Adipose tissue (tissue), 3 donors: ENCODE measurements at regions not wholly inside any gene's neighbourhood (a gene's known extent, or its start where the extent isn't known, plus 50 kb on each side); places are given as distances from the start of the nearest gene placed in this dataset.
"Not testable (repeated sequence)": the region's sequence is repeated elsewhere in the genome, so short reads cannot be mapped to it uniquely, and the experiment has no call there.

ENCODE experiments used
- H3K27ac ChIP-seq: one replicate; pipeline ENCODE4 v1.5.1; 2013; ENCODE audit warnings: low read depth, low read length
- WGBS, 3 donors: extraction: QIAGEN DNeasy Blood & Tissue Kit; methylation state at CpG; one replicate each; pipeline ENCODE4 v1.1.7; 2013; 5-methylcytosine and 5-hydroxymethylcytosine counted together
- donor health status: healthy with polysubstance abuse.
- donor health status: Bipolar disorder and iron deficiency.
- donor health status: healthy.

- WGBS, 3 donors, result 43 to 70% (median 63%) methylated on average over 1 of the region's 1 CpG
- no peak overlapping the region for H3K27ac ChIP-seq
Measured at GRCh38 chr1:228941666-228942065, 206.4 kb downstream of the RHOU start.

- 91 to 98% (median 96%) methylated on average over 4 of the region's 4 CpGs for WGBS, 3 donors
- H3K27ac ChIP-seq, result no peak overlapping the region
Measured at GRCh38 chr1:228943436-228943835, 208.2 kb downstream of the RHOU start.

GRCh38 chr1:228944296-228944695, 209.0 kb downstream of the RHOU start:
- WGBS, 3 donors, result 73 to 92% (median 77%) methylated on average over 2 of the region's 2 CpGs
- no peak overlapping the region for H3K27ac ChIP-seq

GRCh38 chr1:228944935-228945371, 209.7 kb downstream of the RHOU start:
- WGBS, 3 donors, result 67 to 89% (median 73%) methylated on average over 5 of the region's 5 CpGs
- no peak overlapping the region for H3K27ac ChIP-seq

GRCh38 chr1:228945885-228946284, 210.6 kb downstream of the RHOU start:
- H3K27ac ChIP-seq, result no peak overlapping the region
- WGBS, 3 donors, result 97 to 99% (median 98%) methylated on average over 3 of the region's 3 CpGs

- WGBS, 3 donors, result 37 to 83% (median 45%) methylated on average over 9 of the region's 9 CpGs
- H3K27ac ChIP-seq, result not testable (repeated sequence)
Measured at GRCh38 chr1:228949617-228950016, 214.3 kb downstream of the RHOU start.

- 83 to 96% (median 87%) methylated on average over 4 of the region's 4 CpGs for WGBS, 3 donors
- H3K27ac ChIP-seq, result no peak overlapping the region
Measured at GRCh38 chr1:228953207-228953606, 217.9 kb downstream of the RHOU start.

GRCh38 chr1:228953808-228954207, 218.5 kb downstream of the RHOU start:
- WGBS, 3 donors, result 79 to 93% (median 92%) methylated on average over 11 of the region's 11 CpGs
- H3K27ac ChIP-seq, result not testable (repeated sequence)

GRCh38 chr1:228955691-228956090, 220.4 kb downstream of the RHOU start:
- WGBS, 3 donors, result 85 to 89% (median 86%) methylated on average over 1 of the region's 1 CpG

GRCh38 chr1:228956864-228957263, 221.6 kb downstream of the RHOU start:
- no peak overlapping the region for H3K27ac ChIP-seq
- 82 to 89% (median 85%) methylated on average over 5 of the region's 5 CpGs for WGBS, 3 donors

More at GRCh38 chr1:228955691-228956090, 220.4 kb downstream of the RHOU start:
- H3K27ac ChIP-seq, result no peak overlapping the region

GRCh38 chr1:228957535-228957934, 222.3 kb downstream of the RHOU start:
- 66 to 76% (median 70%) methylated on average over 6 of the region's 6 CpGs for WGBS, 3 donors

GRCh38 chr1:228958121-228958520, 222.8 kb downstream of the RHOU start:
- no peak overlapping the region for H3K27ac ChIP-seq
- WGBS, 3 donors, result 89 to 90% (median 90%) methylated on average over 4 of the region's 4 CpGs

More at GRCh38 chr1:228957535-228957934, 222.3 kb downstream of the RHOU start:
- H3K27ac ChIP-seq, result no peak overlapping the region

- no peak overlapping the region for H3K27ac ChIP-seq
- WGBS, 3 donors, result 84 to 92% (median 88%) methylated on average over 2 of the region's 2 CpGs
Measured at GRCh38 chr1:228958741-228959140, 223.5 kb downstream of the RHOU start.

- 48 to 81% (median 50%) methylated on average over 5 of the region's 5 CpGs for WGBS, 3 donors
- no peak overlapping the region for H3K27ac ChIP-seq
Measured at GRCh38 chr1:228960705-228961104, 225.4 kb downstream of the RHOU start.

- 77 to 96% (median 85%) methylated on average over 6 of the region's 6 CpGs for WGBS, 3 donors
Measured at GRCh38 chr1:228961511-228961910, 226.2 kb downstream of the RHOU start.

GRCh38 chr1:228963795-228964177, 228.5 kb downstream of the RHOU start:
- no peak overlapping the region for H3K27ac ChIP-seq
- WGBS, 3 donors, result 29 to 68% (median 53%) methylated on average over 2 of the region's 2 CpGs

More at GRCh38 chr1:228961511-228961910, 226.2 kb downstream of the RHOU start:
- H3K27ac ChIP-seq, result no peak overlapping the region

GRCh38 chr1:228964178-228965089, 229.2 kb downstream of the RHOU start:
- WGBS, 3 donors, result 67 to 78% (median 71%) methylated on average over 12 of the region's 12 CpGs

GRCh38 chr1:228968891-228969606, 233.8 kb downstream of the RHOU start:
- H3K27ac ChIP-seq, result no peak overlapping the region
- WGBS, 3 donors, result 63 to 90% (median 85%) methylated on average over 15 of the region's 15 CpGs

More at GRCh38 chr1:228964178-228965089, 229.2 kb downstream of the RHOU start:
- no peak overlapping the region for H3K27ac ChIP-seq
